Upper lobe of left lung (tissue), 4 donors: ENCODE measurements at regions not wholly inside any gene's neighbourhood (a gene's known extent, or its start where the extent isn't known, plus 50 kb on each side); places are given as distances from the start of the nearest gene placed in this dataset.

Experiments used
- POLR2A ChIP-seq, 4 donors: fragments of 450-650 bp; IDR thresholded peaks; one replicate each; pipeline ENCODE4 v1.5.1; 2016 to 2017; ENCODE audit warnings: antibody characterized with exemption in 4 of 4, mild to moderate bottlenecking in 2 of 4
- POLR2AphosphoS5 ChIP-seq, 2 donors: sonication (generic); formaldehyde crosslinking; IDR thresholded peaks; one replicate each; pipeline ENCODE4 v1.5.1; 2017; ENCODE audit warnings: antibody characterized with exemption in 2 of 2
- TF ChIP-seq, protein P1 (sequence below), 6 experiments: fragments of 450-650 bp in 4 of 6; fragments of 200-600 bp in 2 of 6; sonication (generic) in 2 of 6; IDR thresholded peaks; one replicate each; pipeline ENCODE4 v1.5.1; 2016 to 2019; ENCODE audit warnings: antibody characterized with exemption in 6 of 6

DNA sequence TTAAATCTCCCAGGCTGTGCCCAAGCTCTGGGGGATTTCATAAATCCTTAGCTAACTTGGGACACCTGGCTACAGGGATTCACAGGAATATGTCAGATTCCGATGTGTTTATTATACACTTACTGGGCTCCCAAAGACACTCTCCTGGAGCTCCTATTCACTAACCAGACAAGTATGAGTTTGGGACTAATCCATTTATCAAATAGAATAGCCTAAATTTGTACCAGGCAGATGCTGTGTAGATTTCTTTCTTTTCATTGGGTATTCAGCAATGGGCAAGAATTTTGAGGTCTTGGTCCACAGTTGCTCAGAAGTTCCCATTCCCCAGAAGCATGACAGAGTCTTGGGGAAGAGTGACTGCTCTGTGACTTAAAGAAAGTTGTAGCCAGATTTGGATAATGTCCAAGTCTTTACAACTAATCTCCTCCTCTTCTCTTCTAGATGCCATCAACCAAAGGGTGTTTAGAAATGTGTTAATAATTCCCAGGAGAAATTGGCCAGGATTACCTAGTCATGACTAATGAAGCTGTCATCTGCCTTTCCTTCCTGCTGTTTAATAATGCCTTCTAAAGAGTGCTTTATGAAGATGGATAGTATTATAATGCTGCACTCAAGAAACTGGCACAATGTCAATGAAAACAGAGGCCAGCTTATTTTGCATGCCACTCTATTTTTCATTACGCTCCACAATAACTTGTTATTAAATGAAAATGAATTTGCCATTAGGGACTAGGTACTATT is 120.9 kb downstream of the CHIC2 start:
- TF ChIP-seq, protein P1, sequence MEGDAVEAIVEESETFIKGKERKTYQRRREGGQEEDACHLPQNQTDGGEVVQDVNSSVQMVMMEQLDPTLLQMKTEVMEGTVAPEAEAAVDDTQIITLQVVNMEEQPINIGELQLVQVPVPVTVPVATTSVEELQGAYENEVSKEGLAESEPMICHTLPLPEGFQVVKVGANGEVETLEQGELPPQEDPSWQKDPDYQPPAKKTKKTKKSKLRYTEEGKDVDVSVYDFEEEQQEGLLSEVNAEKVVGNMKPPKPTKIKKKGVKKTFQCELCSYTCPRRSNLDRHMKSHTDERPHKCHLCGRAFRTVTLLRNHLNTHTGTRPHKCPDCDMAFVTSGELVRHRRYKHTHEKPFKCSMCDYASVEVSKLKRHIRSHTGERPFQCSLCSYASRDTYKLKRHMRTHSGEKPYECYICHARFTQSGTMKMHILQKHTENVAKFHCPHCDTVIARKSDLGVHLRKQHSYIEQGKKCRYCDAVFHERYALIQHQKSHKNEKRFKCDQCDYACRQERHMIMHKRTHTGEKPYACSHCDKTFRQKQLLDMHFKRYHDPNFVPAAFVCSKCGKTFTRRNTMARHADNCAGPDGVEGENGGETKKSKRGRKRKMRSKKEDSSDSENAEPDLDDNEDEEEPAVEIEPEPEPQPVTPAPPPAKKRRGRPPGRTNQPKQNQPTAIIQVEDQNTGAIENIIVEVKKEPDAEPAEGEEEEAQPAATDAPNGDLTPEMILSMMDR (IDR thresholded peaks at IDR 0.05) = no peak
- TF ChIP-seq POLR2A (IDR thresholded peaks at IDR 0.05) (no peak), POLR2AphosphoS5 (IDR thresholded peaks at IDR 0.05) (no peak)
